Pancreas (tissue), 10 donors: ENCODE measurements at regions not wholly inside any gene's neighbourhood (a gene's known extent, or its start where the extent isn't known, plus 50 kb on each side); places are given as distances from the start of the nearest gene placed in this dataset.

Experiments used
- ATAC-seq, 4 donors: fragments of 200-7000 bp; cut with Tn5 transposase; one replicate each; pipeline versions ENCODE4 v1.8.0 to v1.9.1; 2020; ENCODE audit warnings: mild to moderate bottlenecking in 4 of 4, moderate library complexity in 4 of 4
- DNase-seq, 6 donors: peaks; one replicate each; pipeline ENCODE4 v3.0.0-alpha.2; 2020
- FAIRE-seq: peaks from 2 replicates; lab custom pipeline; 2012; peaks lifted over from hg19 to GRCh38; lab: Jason Lieb, UNC
- H3K27ac ChIP-seq, 4 donors: fragments of 200-600 bp; sonication (generic); 1 replicate in 3 of 4; 2 replicates in 1 of 4; pipeline versions ENCODE4 v1.5.0 to v1.8.0; 2020
- H3K27me3 ChIP-seq, 4 donors: fragments of 200-600 bp; one replicate each; pipeline ENCODE4 v1.8.0; 2021
- H3K36me3 ChIP-seq, 3 donors: fragments of 200-600 bp; sonication (generic) in 1 of 3; one replicate each; pipeline versions ENCODE4 v1.5.0 to v1.8.0; 2020 to 2021
- H3K4me1 ChIP-seq, 3 donors: fragments of 200-600 bp; one replicate each; pipeline ENCODE4 v1.8.0; 2021
- H3K4me3 ChIP-seq, 4 donors: fragments of 200-600 bp; sonication (generic) in 2 of 4; one replicate each; pipeline versions ENCODE4 v1.5.0 to v1.8.0; 2020 to 2021
- H3K9me3 ChIP-seq, 4 donors: fragments of 200-600 bp; one replicate each; pipeline ENCODE4 v1.8.0; 2021
- WGBS, 2 donors: extraction: QIAGEN DNeasy Blood & Tissue Kit; methylation state at CpG; one replicate each; pipeline ENCODE4 v1.1.7; 2013; 5-methylcytosine and 5-hydroxymethylcytosine counted together
- intact Hi-C, 3 donors: fragments of 100-400 bp; cut with DNase I; formaldehyde crosslinking; loops; one replicate each; pipeline versions ENCODE4 v1.11.1 to v1.14.2; 2022
- TF ChIP-seq, protein P1 (sequence below), 4 donors: fragments of 200-600 bp; sonication (generic) in 3 of 4; IDR thresholded peaks; one replicate each; pipeline versions ENCODE4 v1.5.0 to v1.8.0; 2021; ENCODE audit warnings: antibody characterized with exemption in 4 of 4
- donor health status: healthy with polysubstance abuse.
- donor health status: DM: no; HTN: no; CAD: no; lungs with moderate emphysema.
- donor health status: DM: no; HTN: no; CAD: no.
- donor health status: control.
- donor health status: control.
- donor health status: Bipolar disorder and iron deficiency.
- donor health status: DM: yes; HTN: yes; CAD: no.
- donor health status: DM: no; HTN: no; CAD: no.
- donor health status: DM: no; HTN: no; CAD: no.
- donor health status: DM: yes; HTN: yes; CAD: no.

DNA sequence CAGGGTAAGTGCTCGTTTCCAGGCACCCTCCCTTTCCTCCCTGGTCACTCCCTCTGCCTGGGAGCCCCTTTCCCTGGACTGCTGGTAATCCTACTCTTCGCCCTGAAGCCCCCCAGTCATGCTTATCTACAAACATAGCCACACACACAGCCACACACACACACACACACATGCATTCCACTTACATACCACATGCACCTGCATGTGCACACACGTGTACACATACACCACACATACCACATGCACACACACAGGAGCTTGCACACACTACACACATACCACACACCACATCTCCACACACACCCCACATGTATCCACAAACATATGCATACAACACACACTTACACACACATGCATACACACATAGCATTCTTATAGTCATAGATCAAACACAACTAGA is 358.5 kb downstream of the GADD45G start:
- no peak for ATAC-seq
- 55 to 92% methylated on average over 3 of the region's 3 CpGs for WGBS, 2 donors
- no peaks in the 10 kb centered on the region for H3K9me3 ChIP-seq
- no peak overlapping the region for H3K4me3 ChIP-seq
- no peak overlapping the region for H3K27ac ChIP-seq
- no peaks in the 10 kb centered on the region for H3K36me3 ChIP-seq
- intact Hi-C loops: no loop called here
- FAIRE-seq: no peak
- DNase-seq: no peak
- H3K4me1 ChIP-seq: no peaks in the 10 kb centered on the region
- no peaks in the 10 kb centered on the region for H3K27me3 ChIP-seq
- TF ChIP-seq, protein P1, sequence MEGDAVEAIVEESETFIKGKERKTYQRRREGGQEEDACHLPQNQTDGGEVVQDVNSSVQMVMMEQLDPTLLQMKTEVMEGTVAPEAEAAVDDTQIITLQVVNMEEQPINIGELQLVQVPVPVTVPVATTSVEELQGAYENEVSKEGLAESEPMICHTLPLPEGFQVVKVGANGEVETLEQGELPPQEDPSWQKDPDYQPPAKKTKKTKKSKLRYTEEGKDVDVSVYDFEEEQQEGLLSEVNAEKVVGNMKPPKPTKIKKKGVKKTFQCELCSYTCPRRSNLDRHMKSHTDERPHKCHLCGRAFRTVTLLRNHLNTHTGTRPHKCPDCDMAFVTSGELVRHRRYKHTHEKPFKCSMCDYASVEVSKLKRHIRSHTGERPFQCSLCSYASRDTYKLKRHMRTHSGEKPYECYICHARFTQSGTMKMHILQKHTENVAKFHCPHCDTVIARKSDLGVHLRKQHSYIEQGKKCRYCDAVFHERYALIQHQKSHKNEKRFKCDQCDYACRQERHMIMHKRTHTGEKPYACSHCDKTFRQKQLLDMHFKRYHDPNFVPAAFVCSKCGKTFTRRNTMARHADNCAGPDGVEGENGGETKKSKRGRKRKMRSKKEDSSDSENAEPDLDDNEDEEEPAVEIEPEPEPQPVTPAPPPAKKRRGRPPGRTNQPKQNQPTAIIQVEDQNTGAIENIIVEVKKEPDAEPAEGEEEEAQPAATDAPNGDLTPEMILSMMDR (IDR thresholded peaks at IDR 0.05): no peak

DNA sequence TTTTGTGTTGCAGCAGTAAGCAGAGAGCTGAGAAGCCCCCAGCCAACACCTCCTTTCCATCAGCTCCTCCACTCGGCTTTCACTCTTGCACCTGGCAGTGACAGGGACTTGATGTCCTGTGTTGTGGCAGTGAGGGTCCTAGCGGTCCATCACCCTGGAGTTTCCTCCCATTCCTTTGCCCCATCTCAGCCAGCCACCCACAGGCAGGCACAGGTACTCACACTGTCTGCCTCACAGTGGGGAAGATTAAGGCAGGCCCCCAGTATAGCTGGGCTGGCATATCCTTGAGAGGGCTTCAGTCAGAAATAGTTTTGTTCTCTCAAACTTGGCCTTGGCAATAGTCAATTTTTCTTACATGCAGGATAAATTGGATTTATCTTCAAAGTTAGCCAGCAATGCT is 362.7 kb downstream of the GADD45G start:
- Histone ChIP-seq H3K9me3 (no peaks in the 10 kb centered on the region), H3K36me3 (no peaks in the 10 kb centered on the region), H3K4me1 (no peaks in the 10 kb centered on the region), H3K27ac (no peak overlapping the region), H3K4me3 (no peak overlapping the region), H3K27me3 (no peaks in the 10 kb centered on the region)
- TF ChIP-seq, protein P1 (IDR thresholded peaks at IDR 0.05): no peak
- ATAC-seq (no peak), FAIRE-seq (no peak), DNase-seq (no peak)
- WGBS, 2 donors: 61 to 93% methylated on average over 2 of the region's 2 CpGs
- intact Hi-C loops: no loop called here

- H3K27ac ChIP-seq: no peak overlapping the region
- TF ChIP-seq, protein P1 (IDR thresholded peaks at IDR 0.05): no peak
- DNase-seq (no peak), FAIRE-seq (no peak), ATAC-seq (peak in 3 of 4 donors; percentile 70 to 87 (median 85))
- no peaks in the 10 kb centered on the region for H3K4me1 ChIP-seq
- H3K4me3 ChIP-seq: no peak overlapping the region
- no peaks in the 10 kb centered on the region for H3K27me3 ChIP-seq
- 12 to 15% methylated on average over 3 of the region's 3 CpGs for WGBS, 2 donors
- no peaks in the 10 kb centered on the region for H3K9me3 ChIP-seq
- intact Hi-C loops: no loop called here
- no peaks in the 10 kb centered on the region for H3K36me3 ChIP-seq
These were observed 364.4 kb downstream of the GADD45G start for GRCh38 chr9:89969156-89969675.

GRCh38 chr9:89969881-89970639 is 365.2 kb downstream of the GADD45G start:
- Histone ChIP-seq H3K27me3 (no peaks in the 10 kb centered on the region), H3K9me3 (no peaks in the 10 kb centered on the region), H3K27ac (no peak overlapping the region), H3K4me3 (no peak overlapping the region), H3K4me1 (no peaks in the 10 kb centered on the region), H3K36me3 (no peaks in the 10 kb centered on the region)
- 86 to 88% methylated on average over 11 of the region's 11 CpGs for WGBS, 2 donors
- TF ChIP-seq, protein P1 (IDR thresholded peaks at IDR 0.05): no peak
- intact Hi-C loops: no loop called here
- no peak for FAIRE-seq
- ATAC-seq: no peak
- DNase-seq: no peak

GRCh38 chr9:89970701-89971100 is 365.9 kb downstream of the GADD45G start:
- Histone ChIP-seq H3K4me3 (no peak overlapping the region), H3K9me3 (no peaks in the 10 kb centered on the region), H3K36me3 (no peaks in the 10 kb centered on the region), H3K27ac (no peak overlapping the region), H3K4me1 (no peaks in the 10 kb centered on the region), H3K27me3 (no peaks in the 10 kb centered on the region)
- no peak for DNase-seq
- 93 to 95% methylated on average over 15 of the region's 15 CpGs for WGBS, 2 donors
- intact Hi-C loops: no loop called here
- ATAC-seq: no peak
- TF ChIP-seq, protein P1 (IDR thresholded peaks at IDR 0.05): no peak
- FAIRE-seq: no peak
